ENCODE measurements at regions not wholly inside any gene's neighbourhood (a gene's known extent, or its start where the extent isn't known, plus 50 kb on each side); places are given as distances from the start of the nearest gene placed in this dataset.

DNA sequence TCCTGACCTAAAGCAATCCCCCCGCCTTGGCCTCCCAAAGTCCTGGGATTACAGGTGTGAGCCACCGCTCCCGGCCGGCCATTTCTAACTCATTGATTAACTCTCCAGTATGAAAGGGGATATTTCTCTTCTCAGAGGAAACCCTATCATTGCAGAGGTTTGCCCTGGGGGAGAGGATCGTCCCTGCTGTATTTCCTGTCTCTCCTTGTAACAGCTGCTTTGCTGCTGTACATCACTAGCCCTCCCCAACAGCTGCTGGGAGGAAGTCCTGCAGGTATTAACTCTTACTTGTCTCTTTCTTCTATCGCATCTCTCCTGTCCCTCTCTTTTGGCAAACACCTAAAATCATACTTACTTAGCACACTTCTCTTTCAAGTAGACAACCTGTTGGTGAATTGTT lies 219.0 kb upstream of the DSEL start:
- in situ Hi-C loops (cut with HindIII; ENCODE audit: low sequenced_read_pairs) = no loop called here

DNA sequence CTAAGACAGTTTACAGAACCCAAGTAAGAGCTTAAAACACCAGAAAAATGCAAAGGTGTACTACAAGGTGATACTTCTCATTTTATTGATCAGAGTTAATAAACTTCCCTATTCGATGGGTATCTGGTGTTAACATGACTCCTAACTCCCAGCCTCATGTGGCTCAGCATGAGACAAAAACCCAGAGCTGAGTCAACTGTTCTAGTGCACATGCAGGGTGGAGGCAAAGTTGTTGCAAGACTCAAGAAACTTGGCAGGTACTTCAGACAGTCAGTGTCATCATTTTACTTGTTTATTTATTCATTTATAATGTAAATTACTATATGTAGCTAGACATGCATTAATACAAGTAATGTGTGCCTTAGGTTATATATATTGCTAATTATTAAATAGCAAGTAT lies 216.6 kb upstream of the DSEL start:
- no peak overlapping the region for H3K4me3 ChIP-seq (ENCODE audit: low read depth, low read length)
- in situ Hi-C loops (cut with HindIII; ENCODE audit: low sequenced_read_pairs) = no loop called here
- TF ChIP-seq, protein P1, sequence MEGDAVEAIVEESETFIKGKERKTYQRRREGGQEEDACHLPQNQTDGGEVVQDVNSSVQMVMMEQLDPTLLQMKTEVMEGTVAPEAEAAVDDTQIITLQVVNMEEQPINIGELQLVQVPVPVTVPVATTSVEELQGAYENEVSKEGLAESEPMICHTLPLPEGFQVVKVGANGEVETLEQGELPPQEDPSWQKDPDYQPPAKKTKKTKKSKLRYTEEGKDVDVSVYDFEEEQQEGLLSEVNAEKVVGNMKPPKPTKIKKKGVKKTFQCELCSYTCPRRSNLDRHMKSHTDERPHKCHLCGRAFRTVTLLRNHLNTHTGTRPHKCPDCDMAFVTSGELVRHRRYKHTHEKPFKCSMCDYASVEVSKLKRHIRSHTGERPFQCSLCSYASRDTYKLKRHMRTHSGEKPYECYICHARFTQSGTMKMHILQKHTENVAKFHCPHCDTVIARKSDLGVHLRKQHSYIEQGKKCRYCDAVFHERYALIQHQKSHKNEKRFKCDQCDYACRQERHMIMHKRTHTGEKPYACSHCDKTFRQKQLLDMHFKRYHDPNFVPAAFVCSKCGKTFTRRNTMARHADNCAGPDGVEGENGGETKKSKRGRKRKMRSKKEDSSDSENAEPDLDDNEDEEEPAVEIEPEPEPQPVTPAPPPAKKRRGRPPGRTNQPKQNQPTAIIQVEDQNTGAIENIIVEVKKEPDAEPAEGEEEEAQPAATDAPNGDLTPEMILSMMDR (IDR thresholded peaks at IDR 0.05; ENCODE audit: low read depth, low read length, missing control alignments) = no peak
- no peak for DNase-seq (ENCODE audit: low read depth)

More for the DNA sequence above, 219.0 kb upstream of the DSEL start:
- DNase-seq (ENCODE audit: low read depth) = no peak
- TF ChIP-seq, protein P1 (IDR thresholded peaks at IDR 0.05; ENCODE audit: low read depth, low read length, missing control alignments) = no peak
- no peak overlapping the region for H3K4me3 ChIP-seq (ENCODE audit: low read depth, low read length)

DNA sequence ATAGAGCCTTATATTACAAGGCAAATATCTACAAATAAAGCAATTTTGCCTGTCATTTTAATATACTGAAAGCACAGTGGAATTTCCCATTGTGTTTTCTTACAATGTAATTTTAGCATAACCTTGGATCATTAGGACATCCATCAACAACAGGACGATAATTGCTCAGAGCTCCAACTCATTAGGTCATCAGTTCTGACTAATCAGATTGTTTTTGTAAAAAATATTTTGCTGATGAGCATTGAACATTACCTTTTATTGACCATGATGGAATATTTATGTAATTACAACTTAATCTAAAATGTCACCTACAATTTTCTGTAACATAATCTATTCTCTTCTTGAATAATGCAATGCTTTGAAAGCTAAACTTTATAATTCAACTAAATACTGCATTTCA lies 215.3 kb upstream of the DSEL start:
- no peak overlapping the region for H3K4me3 ChIP-seq (ENCODE audit: low read depth, low read length)
- DNase-seq (ENCODE audit: low read depth) = no peak
- in situ Hi-C loops (cut with HindIII; ENCODE audit: low sequenced_read_pairs) = no loop called here
- TF ChIP-seq, protein P1 (IDR thresholded peaks at IDR 0.05; ENCODE audit: low read depth, low read length, missing control alignments) = no peak

DNA sequence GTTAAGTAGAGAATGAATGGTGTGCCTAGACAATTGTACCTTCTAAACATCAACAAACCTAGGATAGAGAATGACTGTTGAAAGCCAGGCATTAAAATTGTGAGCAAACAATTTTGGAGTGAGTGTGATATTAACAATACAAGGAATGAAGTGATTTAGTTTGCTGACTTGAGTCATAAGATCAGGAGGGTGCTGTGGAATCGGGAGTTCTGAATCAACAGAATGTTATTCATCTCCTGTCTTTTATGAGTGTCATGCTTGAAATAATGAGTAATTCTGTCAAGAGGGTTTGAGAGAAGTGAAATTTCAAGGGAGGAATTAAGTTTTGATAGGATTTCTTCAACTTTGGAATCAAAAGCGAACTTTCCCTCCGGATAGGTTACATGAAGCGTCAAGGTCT lies 214.4 kb upstream of the DSEL start:
- no peak for DNase-seq (ENCODE audit: low read depth)
- in situ Hi-C loops (cut with HindIII; ENCODE audit: low sequenced_read_pairs) = no loop called here
- H3K4me3 ChIP-seq (ENCODE audit: low read depth, low read length) = no peak overlapping the region
- TF ChIP-seq, protein P1 (IDR thresholded peaks at IDR 0.05; ENCODE audit: low read depth, low read length, missing control alignments) = no peak

DNA sequence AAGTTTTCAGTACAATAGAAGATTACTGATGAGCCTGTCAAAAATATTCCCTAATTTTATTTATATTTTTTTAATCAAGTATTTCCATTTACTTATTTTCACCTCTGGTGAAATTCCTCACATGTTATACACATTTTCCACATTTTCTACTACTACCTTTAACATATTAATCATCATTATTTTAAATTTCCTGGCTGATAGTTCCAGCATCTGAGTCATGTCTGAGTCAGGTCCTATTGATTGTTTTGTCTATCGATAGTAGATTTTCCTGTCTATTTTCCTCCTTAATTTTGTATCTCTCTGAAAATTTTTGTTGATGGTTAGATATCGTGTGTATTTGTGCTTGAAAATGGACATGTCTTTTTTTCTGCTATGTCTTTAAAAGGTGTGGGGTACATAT lies 211.8 kb upstream of the DSEL start:
- in situ Hi-C loops (cut with HindIII; ENCODE audit: low sequenced_read_pairs) = no loop called here
- no peak for DNase-seq (ENCODE audit: low read depth)
- H3K4me3 ChIP-seq (ENCODE audit: low read depth, low read length) = no peak overlapping the region
- TF ChIP-seq, protein P1 (IDR thresholded peaks at IDR 0.05; ENCODE audit: low read depth, low read length, missing control alignments) = no peak

DNA sequence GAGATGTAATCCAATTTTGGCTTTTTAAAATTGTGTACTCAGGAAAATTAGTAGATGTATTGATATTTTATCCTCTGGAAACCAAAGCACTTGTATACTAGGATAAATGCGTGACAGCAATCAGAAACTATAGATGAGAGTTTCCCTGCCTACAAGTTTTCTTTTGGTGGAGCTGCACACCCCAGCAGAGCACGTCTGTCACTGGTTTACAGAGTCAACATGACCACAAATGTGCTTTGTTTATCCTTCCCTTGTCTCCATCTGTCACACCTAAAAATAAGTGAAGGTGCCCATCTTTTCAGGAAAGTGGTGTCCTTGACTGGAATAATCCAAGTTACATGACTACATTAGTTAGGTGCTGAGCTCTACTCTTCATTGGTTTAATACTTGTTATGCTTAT lies 210.4 kb upstream of the DSEL start:
- TF ChIP-seq, protein P1 (IDR thresholded peaks at IDR 0.05; ENCODE audit: low read depth, low read length, missing control alignments) = no peak
- H3K4me3 ChIP-seq (ENCODE audit: low read depth, low read length) = no peak overlapping the region
- in situ Hi-C loops (cut with HindIII; ENCODE audit: low sequenced_read_pairs) = no loop called here
- no peak for DNase-seq (ENCODE audit: low read depth)

DNA sequence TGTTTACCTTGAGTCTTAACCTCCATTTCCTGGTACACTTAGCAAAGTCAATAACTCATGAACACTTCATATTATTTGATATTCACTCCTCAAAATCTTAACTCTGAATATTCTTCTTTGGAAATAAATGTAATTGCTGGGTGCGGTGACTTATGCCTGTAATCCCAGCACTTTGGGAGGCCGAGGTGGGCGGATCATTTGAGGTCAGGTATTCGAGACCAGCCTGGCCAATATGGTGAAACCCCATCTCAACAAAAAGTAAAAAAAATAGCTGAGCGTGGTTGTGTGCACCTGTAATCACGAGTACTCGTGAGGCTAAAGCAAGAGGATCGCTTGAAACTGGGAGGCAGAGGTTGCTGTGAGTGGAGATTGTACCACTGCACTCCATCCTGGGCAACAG lies 201.3 kb upstream of the DSEL start:
- no peak overlapping the region for H3K4me3 ChIP-seq (ENCODE audit: low read depth, low read length)
- in situ Hi-C loops (cut with HindIII; ENCODE audit: low sequenced_read_pairs) = no loop called here
- no peak for DNase-seq (ENCODE audit: low read depth)
- TF ChIP-seq, protein P1 (IDR thresholded peaks at IDR 0.05; ENCODE audit: low read depth, low read length, missing control alignments) = no peak

All from astrocyte of the cerebellum (primary cell).